GM12878 (cell line): ENCODE measurements at regions not wholly inside any gene's neighbourhood (a gene's known extent, or its start where the extent isn't known, plus 50 kb on each side); places are given as distances from the start of the nearest gene placed in this dataset.

Experiments used
- ATAC-seq: fragments of 200-7000 bp; cut with Tn5 transposase; 3 replicates; pipeline ENCODE4 v1.9.1; 2020; ENCODE audit warnings: mild to moderate bottlenecking, moderate library complexity
- BruUV-seq: library from RNA; stranded (reverse); fragments of 400-500 nt; replicated peaks from 2 replicates; lab custom pipeline; 2021; lab: Mats Ljungman, UMichigan
- CTCF ChIA-PET: fragments of 300-600 bp; sonication (Branson Sonifier 250); formaldehyde crosslinking; extraction: SDS; loops from one replicate; lab custom pipeline; 2021; ENCODE audit warnings: inconsistent platforms; lab: Yijun Ruan, JAX
- POLR2A ChIA-PET: fragments of 350-600 bp; formaldehyde crosslinking; extraction: SDS; loops from one replicate; lab custom pipeline; 2021; ENCODE audit warnings: inconsistent platforms; lab: Charles Lee
- RAD21 ChIA-PET: fragments of 300-600 bp; sonication (Branson Sonifier 250); formaldehyde crosslinking; loops from one replicate; lab custom pipeline; 2023; ENCODE audit warnings: antibody characterized with exemption; ENCODE audit not compliant: unreplicated experiment; lab: Charles Lee
- SMC1A ChIA-PET: fragments of 300-600 bp; sonication (Branson Sonifier 250); formaldehyde crosslinking; loops from one replicate; lab custom pipeline; 2023; ENCODE audit not compliant: unreplicated experiment, uncharacterized antibody; lab: Charles Lee
- DNase-seq: peaks from one replicate; pipeline ENCODE4 v3.0.0-alpha.2; 2011; ENCODE audit warnings: low read depth, low spot score
- FAIRE-seq: peaks from 3 replicates; lab custom pipeline; 2011; peaks lifted over from hg19 to GRCh38; lab: Jason Lieb, UNC
- H2AFZ ChIP-seq: 2 replicates; pipeline ENCODE4 v1.6.0; 2011; ENCODE audit warnings: low read depth, low read length, control low read depth; ENCODE audit not compliant: control insufficient read depth
- H3K27ac ChIP-seq: 2 replicates; pipeline ENCODE4 v1.5.1; 2011; ENCODE audit warnings: control low read depth; ENCODE audit not compliant: control insufficient read depth, insufficient read depth
- H3K27me3 ChIP-seq, 2 experiments: replicated peaks in 1 of 2; 2 replicates each; pipeline versions ENCODE4 v1.6.0 to v1.6.1; 2011; ENCODE audit warnings: low read length in 1 of 2; ENCODE audit not compliant: control insufficient read depth in 2 of 2, insufficient read depth in 2 of 2
- H3K36me3 ChIP-seq, 2 experiments: 2 replicates each; pipeline ENCODE4 v1.5.1; 2011; ENCODE audit warnings: low read length in 1 of 2; ENCODE audit not compliant: control insufficient read depth in 2 of 2, insufficient read depth in 2 of 2
- H3K4me1 ChIP-seq: 2 replicates; pipeline ENCODE4 v1.6.1; 2011; ENCODE audit warnings: mild to moderate bottlenecking, low read length, moderate library complexity, mixed read lengths; ENCODE audit not compliant: control insufficient read depth, insufficient read depth
- H3K4me2 ChIP-seq: 2 replicates; pipeline ENCODE4 v1.6.0; 2011; ENCODE audit warnings: control low read depth; ENCODE audit not compliant: control insufficient read depth, insufficient read depth
- H3K4me3 ChIP-seq: fragments of 200-600 bp; sonication (generic); 2 replicates; pipeline ENCODE4 v1.5.1; 2016
- H3K79me2 ChIP-seq: 2 replicates; pipeline ENCODE4 v1.6.0; 2011; ENCODE audit warnings: low read length; ENCODE audit not compliant: control insufficient read depth, insufficient read depth
- H3K9ac ChIP-seq: 2 replicates; pipeline ENCODE4 v1.8.0; 2011; ENCODE audit warnings: low read length, control low read depth, mixed read lengths; ENCODE audit not compliant: control insufficient read depth, insufficient read depth
- H3K9me3 ChIP-seq: replicated peaks from 3 replicates; pipeline ENCODE4 v1.5.1; 2011; ENCODE audit warnings: mild to moderate bottlenecking, low read length; ENCODE audit not compliant: control insufficient read depth, insufficient read depth
- H4K20me1 ChIP-seq: 2 replicates; pipeline ENCODE4 v1.6.0; 2011; ENCODE audit not compliant: control insufficient read depth, insufficient read depth
- RCOR1 ChIP-seq: conservative IDR thresholded peaks from 2 replicates; pipeline ENCODE4 v1.6.1; 2012; ENCODE audit warnings: low read depth, low read length, improper control_type of control experiment
- ZNF217 ChIP-seq: fragments of 450-650 bp; IDR thresholded peaks from 2 replicates; pipeline ENCODE4 v1.6.1; 2017; ENCODE audit warnings: antibody characterized with exemption, mild to moderate bottlenecking
- WGBS: methylation state at CpG from one replicate; pipeline ENCODE4 v1.1.6; 2016; ENCODE audit warnings: low lambda C conversion rate; ENCODE audit not compliant: insufficient replicate concordance, insufficient coverage; ENCODE audit errors: missing lambda C conversion rate; 5-methylcytosine and 5-hydroxymethylcytosine counted together
- in situ Hi-C: fragments of 300-500 bp; cut with MboI; formaldehyde crosslinking; loops from 9 replicates; pipeline ENCODE4 v1.14.3; 2018; ENCODE audit warnings: mixed read lengths
- intact Hi-C: fragments of 100-400 bp; cut with micrococcal nuclease; formaldehyde crosslinking; loops from one replicate; pipeline ENCODE4 v1.14.2; 2022; ENCODE audit not compliant: unreplicated experiment
- TF ChIP-seq, protein P1 (sequence below): fragments of 450-650 bp; formaldehyde crosslinking; IDR thresholded peaks from 2 replicates; pipeline ENCODE4 v1.5.0; 2022; ENCODE audit warnings: mild to moderate bottlenecking, missing genetic modification characterization
- TF ChIP-seq, protein P2 (sequence below): IDR thresholded peaks from 2 replicates; pipeline ENCODE4 v1.6.1; 2012; ENCODE audit warnings: low read depth, low read length, improper control_type of control experiment
- TF ChIP-seq, protein P3 (sequence below): fragments of 450-650 bp; IDR thresholded peaks from 2 replicates; pipeline ENCODE4 v1.6.1; 2018; ENCODE audit warnings: borderline replicate concordance, mild to moderate bottlenecking; ENCODE audit not compliant: partially characterized antibody

DNA sequence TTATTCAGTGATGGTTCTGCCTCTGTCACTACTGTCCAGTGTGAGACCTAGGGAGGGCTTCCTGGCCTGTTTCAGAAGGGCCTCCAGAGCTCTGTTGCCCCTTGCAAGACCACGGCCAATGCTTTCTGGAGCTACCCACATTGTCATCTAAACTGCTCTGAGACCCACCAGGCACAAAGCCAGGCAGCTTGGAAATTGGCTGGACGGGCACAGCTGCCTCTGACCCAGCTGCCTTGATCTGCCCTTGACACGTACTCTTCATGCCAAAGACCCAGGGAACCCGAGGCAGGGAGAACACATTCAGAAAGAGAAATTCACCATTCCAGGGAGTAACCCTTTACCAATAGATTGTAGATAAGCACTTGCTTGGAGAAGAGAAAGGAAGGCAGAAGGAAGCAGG lies 183.7 kb upstream of the SIX2 start:
- in situ Hi-C loops (no loop called here), intact Hi-C loops (no loop called here)
- ATAC-seq: no peak
- ChIA-PET CTCF (interaction anchor here (0.9 kb wide), 1 partner anchor 134 kb away, joined by 3 read pairs; no protein-coding TSS in a partner anchor), POLR2A (no interaction called here)
- no peak overlapping the region for H3K4me3 ChIP-seq
- no peak overlapping the region for H3K9ac ChIP-seq
- TF ChIP-seq RCOR1: no peak
- TF ChIP-seq, protein P1, sequence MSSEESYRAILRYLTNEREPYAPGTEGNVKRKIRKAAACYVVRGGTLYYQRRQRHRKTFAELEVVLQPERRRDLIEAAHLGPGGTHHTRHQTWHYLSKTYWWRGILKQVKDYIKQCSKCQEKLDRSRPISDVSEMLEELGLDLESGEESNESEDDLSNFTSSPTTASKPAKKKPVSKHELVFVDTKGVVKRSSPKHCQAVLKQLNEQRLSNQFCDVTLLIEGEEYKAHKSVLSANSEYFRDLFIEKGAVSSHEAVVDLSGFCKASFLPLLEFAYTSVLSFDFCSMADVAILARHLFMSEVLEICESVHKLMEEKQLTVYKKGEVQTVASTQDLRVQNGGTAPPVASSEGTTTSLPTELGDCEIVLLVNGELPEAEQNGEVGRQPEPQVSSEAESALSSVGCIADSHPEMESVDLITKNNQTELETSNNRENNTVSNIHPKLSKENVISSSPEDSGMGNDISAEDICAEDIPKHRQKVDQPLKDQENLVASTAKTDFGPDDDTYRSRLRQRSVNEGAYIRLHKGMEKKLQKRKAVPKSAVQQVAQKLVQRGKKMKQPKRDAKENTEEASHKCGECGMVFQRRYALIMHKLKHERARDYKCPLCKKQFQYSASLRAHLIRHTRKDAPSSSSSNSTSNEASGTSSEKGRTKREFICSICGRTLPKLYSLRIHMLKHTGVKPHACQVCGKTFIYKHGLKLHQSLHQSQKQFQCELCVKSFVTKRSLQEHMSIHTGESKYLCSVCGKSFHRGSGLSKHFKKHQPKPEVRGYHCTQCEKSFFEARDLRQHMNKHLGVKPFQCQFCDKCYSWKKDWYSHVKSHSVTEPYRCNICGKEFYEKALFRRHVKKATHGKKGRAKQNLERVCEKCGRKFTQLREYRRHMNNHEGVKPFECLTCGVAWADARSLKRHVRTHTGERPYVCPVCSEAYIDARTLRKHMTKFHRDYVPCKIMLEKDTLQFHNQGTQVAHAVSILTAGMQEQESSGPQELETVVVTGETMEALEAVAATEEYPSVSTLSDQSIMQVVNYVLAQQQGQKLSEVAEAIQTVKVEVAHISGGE (CRISPR knock-in tag): no peak
- TF ChIP-seq, protein P2, sequence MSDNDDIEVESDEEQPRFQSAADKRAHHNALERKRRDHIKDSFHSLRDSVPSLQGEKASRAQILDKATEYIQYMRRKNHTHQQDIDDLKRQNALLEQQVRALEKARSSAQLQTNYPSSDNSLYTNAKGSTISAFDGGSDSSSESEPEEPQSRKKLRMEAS: no peak
- TF ChIP-seq ZNF217: no peak
- TF ChIP-seq, protein P3, sequence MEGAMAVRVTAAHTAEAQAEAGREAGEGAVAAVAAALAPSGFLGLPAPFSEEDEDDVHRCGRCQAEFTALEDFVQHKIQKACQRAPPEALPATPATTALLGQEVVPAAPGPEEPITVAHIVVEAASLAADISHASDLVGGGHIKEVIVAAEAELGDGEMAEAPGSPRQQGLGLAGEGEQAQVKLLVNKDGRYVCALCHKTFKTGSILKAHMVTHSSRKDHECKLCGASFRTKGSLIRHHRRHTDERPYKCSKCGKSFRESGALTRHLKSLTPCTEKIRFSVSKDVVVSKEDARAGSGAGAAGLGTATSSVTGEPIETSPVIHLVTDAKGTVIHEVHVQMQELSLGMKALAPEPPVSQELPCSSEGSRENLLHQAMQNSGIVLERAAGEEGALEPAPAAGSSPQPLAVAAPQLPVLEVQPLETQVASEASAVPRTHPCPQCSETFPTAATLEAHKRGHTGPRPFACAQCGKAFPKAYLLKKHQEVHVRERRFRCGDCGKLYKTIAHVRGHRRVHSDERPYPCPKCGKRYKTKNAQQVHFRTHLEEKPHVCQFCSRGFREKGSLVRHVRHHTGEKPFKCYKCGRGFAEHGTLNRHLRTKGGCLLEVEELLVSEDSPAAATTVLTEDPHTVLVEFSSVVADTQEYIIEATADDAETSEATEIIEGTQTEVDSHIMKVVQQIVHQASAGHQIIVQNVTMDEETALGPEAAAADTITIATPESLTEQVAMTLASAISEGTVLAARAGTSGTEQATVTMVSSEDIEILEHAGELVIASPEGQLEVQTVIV: no peak
- TF ChIP-seq, all 136 proteins: peak for 0
- FAIRE-seq (no peak), DNase-seq (no peak)
- Histone ChIP-seq H3K4me2 (no peak overlapping the region), H3K79me2 (no peaks in the 10 kb centered on the region), H3K36me3 (no peaks in the 10 kb centered on the region), H3K27me3 (no peaks in the 10 kb centered on the region; a peak in 1 of 4 replicates), H2AFZ (no peak overlapping the region), H3K27ac (no peak overlapping the region), H3K4me1 (no peaks in the 10 kb centered on the region), H3K9me3 (no peaks in the 10 kb centered on the region), H4K20me1 (no peaks in the 10 kb centered on the region)
- SMC1A ChIA-PET: interaction anchor here (1.2 kb wide), 1 partner anchor 9 kb away, joined by 3 read pairs; no protein-coding TSS in a partner anchor
- RAD21 ChIA-PET: no interaction called here
- no TSS peak for BruUV-seq
- 6% methylated on average over 4 of the region's 4 CpGs for WGBS
